ENCODE measurements at regions not wholly inside any gene's neighbourhood (a gene's known extent, or its start where the extent isn't known, plus 50 kb on each side); places are given as distances from the start of the nearest gene placed in this dataset.
"Not testable (repeated sequence)": the region's sequence is repeated elsewhere in the genome, so short reads cannot be mapped to it uniquely, and the experiment has no call there.

DNA sequence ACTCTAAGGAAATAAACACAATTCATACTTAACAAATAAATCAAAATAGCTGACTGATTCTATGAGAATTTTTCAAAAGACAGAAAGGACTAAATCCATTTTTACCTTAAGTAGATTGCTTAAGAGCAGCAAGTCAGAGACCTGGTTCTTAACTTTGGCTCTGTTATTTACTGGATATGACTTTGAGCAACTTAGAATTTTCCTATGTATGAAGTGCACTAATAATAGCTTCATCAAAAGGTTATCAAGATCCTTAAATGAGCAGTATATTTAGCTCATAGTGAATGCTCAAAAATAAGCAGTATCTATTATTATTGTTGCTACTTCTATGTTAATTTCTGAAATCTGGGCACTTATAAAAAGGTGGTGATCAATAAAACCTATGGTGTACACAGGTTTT lies 95.3 kb downstream of the POSTN start:
- Histone ChIP-seq H3K79me2 (ENCODE audit: low read length) (no peaks in the 10 kb centered on the region), H3K27ac (ENCODE audit: low read length) (no peak overlapping the region), H3K9me2 (replicated peaks; ENCODE audit: low read length) (no peaks in the 10 kb centered on the region), H3K4me3 (ENCODE audit: low read length) (no peak overlapping the region), H3K4me1 (ENCODE audit: insufficient read depth, low read length) (no peaks in the 10 kb centered on the region), H4K20me1 (ENCODE audit: low read length) (no peaks in the 10 kb centered on the region), H3K4me2 (ENCODE audit: low read length) (no peak overlapping the region), H3K36me3 (ENCODE audit: low read depth, low read length) (no peaks in the 10 kb centered on the region), H3K27me3 (ENCODE audit: low read length) (no peaks in the 10 kb centered on the region), H2AFZ (ENCODE audit: low read length) (no peak overlapping the region), H3K9me3 (ENCODE audit: low read length) (no peaks in the 10 kb centered on the region), H3F3A (ENCODE audit: low read length, unreplicated experiment) (no peaks in the 10 kb centered on the region), H3K9ac (ENCODE audit: low read length) (no peak overlapping the region)
- DNase-seq = no peak
- no TSS peak for BruUV-seq (replicated peaks)
- CTCF ChIA-PET = no interaction called here
- POLR2A ChIA-PET (ENCODE audit: unreplicated experiment) = no interaction called here
- ATAC-seq = no peak
- no peak for TF ChIP-seq EZH2 (IDR thresholded peaks at IDR 0.05; ENCODE audit: low read length, unreplicated experiment)
- TF ChIP-seq, protein P1, sequence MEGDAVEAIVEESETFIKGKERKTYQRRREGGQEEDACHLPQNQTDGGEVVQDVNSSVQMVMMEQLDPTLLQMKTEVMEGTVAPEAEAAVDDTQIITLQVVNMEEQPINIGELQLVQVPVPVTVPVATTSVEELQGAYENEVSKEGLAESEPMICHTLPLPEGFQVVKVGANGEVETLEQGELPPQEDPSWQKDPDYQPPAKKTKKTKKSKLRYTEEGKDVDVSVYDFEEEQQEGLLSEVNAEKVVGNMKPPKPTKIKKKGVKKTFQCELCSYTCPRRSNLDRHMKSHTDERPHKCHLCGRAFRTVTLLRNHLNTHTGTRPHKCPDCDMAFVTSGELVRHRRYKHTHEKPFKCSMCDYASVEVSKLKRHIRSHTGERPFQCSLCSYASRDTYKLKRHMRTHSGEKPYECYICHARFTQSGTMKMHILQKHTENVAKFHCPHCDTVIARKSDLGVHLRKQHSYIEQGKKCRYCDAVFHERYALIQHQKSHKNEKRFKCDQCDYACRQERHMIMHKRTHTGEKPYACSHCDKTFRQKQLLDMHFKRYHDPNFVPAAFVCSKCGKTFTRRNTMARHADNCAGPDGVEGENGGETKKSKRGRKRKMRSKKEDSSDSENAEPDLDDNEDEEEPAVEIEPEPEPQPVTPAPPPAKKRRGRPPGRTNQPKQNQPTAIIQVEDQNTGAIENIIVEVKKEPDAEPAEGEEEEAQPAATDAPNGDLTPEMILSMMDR (conservative IDR thresholded peaks at IDR 0.05; ENCODE audit: low read depth, low read length) = no peak
- no peak for TF ChIP-seq EZH2phosphoT487 (IDR thresholded peaks at IDR 0.05; ENCODE audit: borderline replicate concordance, low read length)
- intact Hi-C loops (cut with micrococcal nuclease) = no loop called here

DNA sequence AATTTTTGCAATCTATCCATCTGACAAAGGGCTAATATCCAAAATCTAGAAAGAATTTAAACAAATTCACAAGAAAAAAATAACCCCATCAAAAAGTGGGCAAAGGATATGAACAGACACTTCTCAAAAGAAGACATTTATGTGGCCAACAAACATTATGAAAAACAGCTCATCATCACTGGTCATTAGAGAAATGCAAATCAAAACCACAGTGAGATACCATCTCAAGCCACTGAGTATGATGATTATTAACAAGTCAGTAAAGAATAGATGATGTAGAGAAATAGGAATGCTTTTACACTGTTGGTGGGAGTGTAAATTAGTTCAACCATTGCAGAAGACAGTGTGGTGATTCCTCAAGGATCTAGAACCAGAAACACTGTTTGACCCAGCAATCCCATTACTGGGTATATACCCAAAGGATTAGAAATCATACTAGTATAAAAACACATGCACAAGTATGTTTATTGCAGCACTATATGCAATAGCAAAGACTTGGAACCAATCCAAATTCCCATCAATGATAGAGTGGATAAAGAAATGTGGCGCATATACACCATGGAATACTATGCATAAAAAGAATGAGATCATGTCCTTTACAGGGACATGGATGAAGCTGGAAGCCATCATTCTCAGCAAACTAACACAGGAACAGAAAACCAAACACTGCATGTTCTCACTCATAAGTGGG lies 96.1 kb downstream of the POSTN start:
- H3K27me3 ChIP-seq (ENCODE audit: low read length); H3K9ac ChIP-seq (ENCODE audit: low read length); H3K79me2 ChIP-seq (ENCODE audit: low read length); intact Hi-C loops (cut with micrococcal nuclease); BruUV-seq (replicated peaks); DNase-seq; CTCF ChIA-PET; POLR2A ChIA-PET (ENCODE audit: unreplicated experiment); H3K4me3 ChIP-seq (ENCODE audit: low read length); H3K4me2 ChIP-seq (ENCODE audit: low read length); H4K20me1 ChIP-seq (ENCODE audit: low read length); H3F3A ChIP-seq (ENCODE audit: low read length, unreplicated experiment); H3K27ac ChIP-seq (ENCODE audit: low read length); H3K36me3 ChIP-seq (ENCODE audit: low read depth, low read length); H3K9me2 ChIP-seq (replicated peaks; ENCODE audit: low read length); H2AFZ ChIP-seq (ENCODE audit: low read length); H3K9me3 ChIP-seq (ENCODE audit: low read length); H3K4me1 ChIP-seq (ENCODE audit: insufficient read depth, low read length); ATAC-seq: not testable (repeated sequence)

- no peaks in the 10 kb centered on the region for H3K9me2 ChIP-seq (replicated peaks; ENCODE audit: low read length)
- no peaks in the 10 kb centered on the region for H3F3A ChIP-seq (ENCODE audit: low read length, unreplicated experiment)
- ATAC-seq = no peak
- intact Hi-C loops (cut with micrococcal nuclease) = no loop called here
- no peaks in the 10 kb centered on the region for H3K9me3 ChIP-seq (ENCODE audit: low read length)
- CTCF ChIA-PET = no interaction called here
- no peak overlapping the region for H3K27ac ChIP-seq (ENCODE audit: low read length)
- no TSS peak for BruUV-seq (replicated peaks)
- no peaks in the 10 kb centered on the region for H3K4me1 ChIP-seq (ENCODE audit: insufficient read depth, low read length)
- no peaks in the 10 kb centered on the region for H3K27me3 ChIP-seq (ENCODE audit: low read length)
- no peak overlapping the region for H3K9ac ChIP-seq (ENCODE audit: low read length)
- H3K36me3 ChIP-seq (ENCODE audit: low read depth, low read length) = no peaks in the 10 kb centered on the region
- H3K4me2 ChIP-seq (ENCODE audit: low read length) = no peak overlapping the region
- H3K4me3 ChIP-seq (ENCODE audit: low read length) = no peak overlapping the region
- H2AFZ ChIP-seq (ENCODE audit: low read length) = no peak overlapping the region
- POLR2A ChIA-PET (ENCODE audit: unreplicated experiment) = no interaction called here
- no peak for DNase-seq
- TF ChIP-seq, protein P1 (conservative IDR thresholded peaks at IDR 0.05; ENCODE audit: low read depth, low read length) = no peak
- no peak for TF ChIP-seq EZH2phosphoT487 (IDR thresholded peaks at IDR 0.05; ENCODE audit: borderline replicate concordance, low read length)
- no peak for TF ChIP-seq EZH2 (IDR thresholded peaks at IDR 0.05; ENCODE audit: low read length, unreplicated experiment)
- no peaks in the 10 kb centered on the region for H4K20me1 ChIP-seq (ENCODE audit: low read length)
- no peaks in the 10 kb centered on the region for H3K79me2 ChIP-seq (ENCODE audit: low read length)
Measured at GRCh38 chr13:37501187-37501586, 97.4 kb downstream of the POSTN start.
